Stimulated activated CD8-positive, alpha-beta memory T cell treated with anti-CD3 and anti-CD28 coated beads, Interleukin-15, amount 100 ng/mL, for 1 hour (primary cell): ENCODE measurements at regions not wholly inside any gene's neighbourhood (a gene's known extent, or its start where the extent isn't known, plus 50 kb on each side); places are given as distances from the start of the nearest gene placed in this dataset.
"Not testable (repeated sequence)": the region's sequence is repeated elsewhere in the genome, so short reads cannot be mapped to it uniquely, and the experiment has no call there.

Source experiments
- DNase-seq: peaks from one replicate; pipeline ENCODE4 v3.0.0-alpha.2; 2020; ENCODE audit warnings: low read depth

DNA sequence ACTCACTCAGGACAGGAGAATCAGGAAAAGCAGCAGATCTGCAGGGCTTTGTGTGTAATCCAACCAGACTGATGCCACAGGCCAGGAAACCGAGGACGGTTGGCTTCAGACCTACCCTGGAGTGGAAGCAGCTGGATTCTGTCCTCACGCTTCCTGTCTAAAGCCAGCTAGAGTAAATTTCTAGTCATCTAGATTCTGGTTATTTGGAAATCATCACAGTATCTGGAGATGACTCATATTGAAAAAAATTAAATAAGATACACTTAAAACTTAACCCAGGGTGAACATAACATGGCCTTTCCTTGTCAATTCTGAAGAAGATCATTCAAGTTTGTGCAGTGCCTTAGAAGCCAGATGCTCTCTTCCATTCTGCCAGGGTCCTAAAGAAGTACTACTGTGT, 288.9 kb upstream of the PLGLB2 start:
- DNase-seq = not testable (repeated sequence)

DNA sequence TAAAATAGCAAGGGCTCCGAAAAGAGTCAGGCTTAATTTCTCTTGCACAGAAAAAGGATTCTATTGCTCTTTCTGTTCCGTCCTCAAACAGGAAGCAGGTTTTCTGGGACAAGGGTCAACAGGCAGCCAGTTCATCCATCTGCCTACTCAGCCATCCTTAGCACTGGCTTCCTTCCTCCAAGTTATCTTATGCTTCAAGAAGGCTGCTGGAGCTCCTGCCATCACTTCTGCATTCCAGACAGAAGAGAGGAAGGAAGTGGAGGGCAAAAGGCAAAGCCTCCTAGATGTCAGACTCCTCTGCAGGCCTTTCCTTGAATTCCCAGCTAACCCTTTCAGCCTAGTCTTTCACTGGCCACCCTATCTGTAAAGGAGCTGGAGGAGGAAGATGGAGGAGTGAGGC, 287.8 kb upstream of the PLGLB2 start:
- DNase-seq = not testable (repeated sequence)

DNA sequence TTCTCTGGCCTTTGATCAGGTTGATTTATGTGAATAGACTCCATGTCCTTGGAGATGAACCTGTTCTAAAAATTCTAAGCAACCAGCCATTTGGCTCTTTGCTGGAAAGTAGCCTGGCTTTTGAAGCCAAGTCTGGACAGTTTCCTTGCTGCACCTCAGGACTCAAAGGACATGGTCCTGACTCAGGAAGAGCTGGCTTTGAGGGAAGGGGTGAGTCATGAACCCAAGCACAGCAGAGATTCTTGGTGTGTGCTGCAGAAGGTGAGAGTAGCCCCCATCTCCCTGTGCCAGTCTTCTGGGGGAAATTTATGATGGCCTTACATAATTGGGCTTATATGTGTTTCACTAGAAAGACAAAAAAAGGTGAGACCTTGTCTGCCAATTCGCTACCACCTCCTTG, 287.2 kb upstream of the PLGLB2 start:
- DNase-seq = not testable (repeated sequence)

DNA sequence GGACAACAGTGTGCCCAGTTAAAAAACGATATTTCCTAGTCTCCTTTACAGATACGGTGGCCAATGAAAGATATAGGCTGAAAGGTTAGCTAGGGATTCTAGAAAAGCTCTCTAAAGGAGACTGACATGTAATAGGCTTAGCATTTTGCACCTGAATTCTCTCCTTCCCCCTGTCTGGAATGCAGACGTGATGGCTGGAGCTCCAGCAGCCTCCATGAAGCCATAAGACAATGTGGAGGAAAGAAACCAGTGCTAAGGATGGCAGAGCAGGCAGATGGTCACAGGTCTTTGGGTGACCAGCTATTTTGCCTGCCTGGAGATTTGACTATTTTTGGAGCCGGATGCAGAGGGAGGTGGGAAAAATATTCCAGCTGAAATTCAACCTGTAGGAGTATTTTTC, 286.2 kb upstream of the PLGLB2 start:
- not testable (repeated sequence) for DNase-seq

DNA sequence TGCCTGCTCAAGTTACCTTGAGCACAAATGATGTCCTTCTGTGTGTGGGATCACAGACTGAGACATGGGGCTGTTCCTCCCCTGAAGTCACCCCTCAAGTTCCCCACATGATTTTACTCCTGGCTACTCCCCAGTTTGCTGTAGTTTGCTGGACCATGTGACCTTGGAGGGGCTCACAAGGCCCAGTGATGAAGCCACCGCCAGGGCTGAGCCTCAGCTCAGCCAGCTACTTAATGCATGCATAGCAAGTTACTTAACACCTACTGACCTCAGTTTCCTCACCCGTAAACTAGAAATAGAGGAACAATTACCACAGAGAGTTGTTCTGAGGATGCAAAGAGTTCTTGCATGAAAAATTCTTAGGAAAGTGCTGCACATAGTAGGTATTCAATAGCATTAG, 283.7 kb upstream of the PLGLB2 start:
- DNase-seq = not testable (repeated sequence)

DNA sequence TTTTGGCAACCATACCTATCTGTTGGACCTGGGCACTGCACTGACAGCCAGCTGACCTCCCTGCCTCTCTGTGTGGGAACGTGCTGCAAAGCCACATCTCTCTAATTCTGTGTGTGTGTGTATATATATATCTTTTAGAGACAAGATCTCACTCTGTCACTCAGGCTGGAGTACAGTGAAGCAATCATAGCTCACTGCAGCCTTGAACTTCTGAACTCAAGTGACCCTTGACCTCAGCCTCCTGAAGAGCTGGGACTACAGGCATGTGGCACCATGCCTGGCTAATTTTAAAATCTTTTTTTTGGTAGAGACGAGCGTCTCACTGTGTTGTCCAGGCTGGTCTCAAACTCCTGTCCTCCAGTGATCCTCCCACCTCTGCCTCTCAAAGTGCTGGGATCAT, 282.2 kb upstream of the PLGLB2 start:
- not testable (repeated sequence) for DNase-seq

DNA sequence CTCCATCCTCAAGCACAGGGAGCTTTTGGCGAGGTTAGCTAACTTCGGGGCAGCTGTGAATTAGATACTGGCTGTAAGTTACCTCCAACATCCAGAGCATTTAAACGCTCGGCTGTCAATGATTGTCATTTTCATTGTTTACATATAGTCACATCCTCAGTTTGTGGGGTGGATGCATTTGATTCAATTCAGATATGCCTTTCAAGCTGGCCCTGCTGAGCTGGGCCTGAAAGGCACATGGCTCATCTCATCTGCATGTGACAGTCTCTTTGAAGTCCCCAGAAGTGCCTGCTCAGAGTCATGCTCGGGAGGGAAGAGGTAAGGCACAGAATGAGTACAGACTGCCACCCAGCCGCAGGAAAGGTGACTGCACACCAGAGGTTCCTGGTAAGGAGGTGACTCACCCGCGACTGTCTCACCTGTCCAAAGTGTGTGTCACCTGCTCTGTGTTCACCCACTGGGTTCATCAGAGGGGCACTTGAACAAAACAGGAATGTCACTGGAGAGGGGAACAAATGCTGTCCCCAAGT, 281.2 kb upstream of the PLGLB2 start:
- DNase-seq = peak; percentile 42

DNA sequence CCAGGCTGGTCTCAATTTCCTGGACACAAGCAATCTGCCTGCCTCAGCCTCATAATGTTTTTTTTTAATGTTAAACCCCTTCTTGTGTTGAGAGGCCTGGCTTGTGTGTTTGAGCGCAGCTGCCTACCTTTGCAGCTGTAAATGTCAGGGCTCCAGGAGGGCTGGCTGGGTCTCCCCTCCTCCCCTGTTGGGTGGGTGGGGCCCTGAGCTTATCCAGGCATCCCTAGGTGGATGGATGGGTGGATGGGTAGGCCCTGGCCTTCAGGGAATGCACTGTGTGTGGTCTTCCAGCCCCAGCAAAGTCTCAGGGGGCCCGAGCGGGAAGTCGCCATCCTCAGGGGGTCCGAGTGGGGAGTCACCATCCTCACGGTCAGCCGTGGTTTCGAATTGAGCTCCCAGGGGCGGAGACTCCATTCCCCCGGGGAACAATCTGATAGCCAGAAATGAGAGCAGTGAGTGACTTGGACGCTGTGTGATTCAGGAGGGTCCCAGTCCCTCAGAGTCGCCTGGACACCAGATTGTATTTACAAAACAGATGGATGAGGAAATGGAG, 279.4 kb upstream of the PLGLB2 start:
- DNase-seq = not testable (repeated sequence)

DNA sequence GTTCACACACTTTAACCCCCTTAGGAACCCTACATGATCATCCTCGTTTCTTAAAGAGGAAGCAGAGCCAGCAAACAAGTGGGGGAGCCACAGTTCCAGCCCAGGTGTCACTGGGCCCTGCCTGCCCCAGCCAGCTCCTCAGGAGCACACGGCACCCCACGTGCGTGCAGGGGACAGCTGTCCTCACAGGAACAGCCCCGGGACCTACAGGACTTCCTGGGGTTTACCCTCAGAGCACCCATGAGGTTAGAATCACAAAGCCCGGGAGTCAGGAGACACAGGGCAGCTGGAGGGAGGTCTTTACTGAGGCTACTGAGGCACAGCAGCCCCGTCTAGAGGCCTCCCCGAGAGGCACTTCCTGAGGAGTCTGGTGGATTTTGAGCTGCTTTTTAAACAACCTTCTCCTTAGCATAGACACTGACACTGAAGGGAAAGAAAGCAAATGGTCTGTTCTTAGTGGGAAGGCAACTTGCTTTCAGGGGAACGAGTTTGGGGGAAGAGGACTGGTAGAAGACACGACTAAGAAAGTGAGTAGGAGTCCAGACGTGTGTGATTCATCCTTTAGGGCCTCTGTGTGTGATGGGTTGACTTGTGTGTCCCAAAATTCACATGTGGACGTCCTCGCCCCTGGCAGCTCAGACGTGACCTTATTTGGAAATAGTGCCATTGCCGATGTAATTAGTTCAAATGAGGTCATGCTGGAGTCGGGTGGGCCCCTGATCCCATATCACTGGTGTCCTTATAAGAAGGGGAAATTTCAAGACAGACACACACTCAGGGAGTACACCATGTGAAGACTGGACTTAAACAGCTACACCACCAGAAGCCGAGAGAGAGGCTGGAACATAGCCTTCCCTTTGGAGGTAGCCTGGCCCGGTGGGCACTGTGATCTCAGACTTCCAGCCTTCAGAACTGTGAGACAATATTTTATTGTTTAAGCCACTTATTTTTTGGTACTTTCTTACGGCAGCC, 278.4 kb upstream of the PLGLB2 start:
- not testable (repeated sequence) for DNase-seq

DNA sequence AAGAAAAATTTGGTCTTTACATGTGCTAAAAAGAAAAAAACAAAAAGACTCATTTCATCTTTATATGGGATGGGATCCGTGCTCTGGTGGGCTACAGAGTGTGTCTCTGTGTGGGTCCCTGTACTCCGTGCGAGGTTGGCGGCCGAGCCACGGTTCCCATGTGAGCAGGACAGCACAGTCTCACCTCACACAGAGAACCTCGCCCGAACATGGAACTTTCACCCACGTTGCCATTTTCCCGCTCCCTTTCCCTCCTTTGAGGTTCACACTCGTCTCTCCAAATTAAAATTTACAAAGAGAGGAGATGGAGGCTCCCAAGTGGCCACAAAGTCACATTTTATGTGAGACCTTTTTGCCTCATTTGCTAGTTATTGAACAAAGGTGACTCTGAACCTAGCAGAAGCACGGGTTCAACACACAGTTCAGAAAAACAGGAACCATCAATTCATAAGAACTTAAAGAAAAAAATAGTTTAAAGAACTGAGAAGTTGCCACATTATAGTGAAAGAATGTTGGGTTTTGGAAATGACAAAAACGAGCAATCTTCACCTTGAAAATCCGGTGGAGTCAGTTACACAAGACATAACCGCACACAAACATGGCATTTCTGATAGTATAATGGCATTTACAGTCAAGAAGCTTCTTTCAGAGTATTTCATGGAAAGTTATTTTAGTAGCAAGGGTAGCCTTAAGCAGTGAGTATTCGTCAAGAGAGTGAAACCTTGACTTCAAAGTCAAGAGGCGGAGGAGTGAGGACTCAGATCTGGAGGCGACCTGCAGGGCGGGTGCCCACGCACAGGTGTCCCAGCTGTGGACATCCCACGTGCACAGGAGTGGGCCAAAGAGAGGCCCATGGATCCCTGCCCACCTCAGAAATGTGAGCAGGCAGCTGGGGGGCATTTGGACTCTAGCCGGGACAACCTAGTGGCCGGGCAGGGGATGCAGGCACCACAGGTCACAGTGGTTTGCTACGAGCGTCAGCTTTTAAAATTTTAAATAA, 277.2 kb upstream of the PLGLB2 start:
- not testable (repeated sequence) for DNase-seq

DNA sequence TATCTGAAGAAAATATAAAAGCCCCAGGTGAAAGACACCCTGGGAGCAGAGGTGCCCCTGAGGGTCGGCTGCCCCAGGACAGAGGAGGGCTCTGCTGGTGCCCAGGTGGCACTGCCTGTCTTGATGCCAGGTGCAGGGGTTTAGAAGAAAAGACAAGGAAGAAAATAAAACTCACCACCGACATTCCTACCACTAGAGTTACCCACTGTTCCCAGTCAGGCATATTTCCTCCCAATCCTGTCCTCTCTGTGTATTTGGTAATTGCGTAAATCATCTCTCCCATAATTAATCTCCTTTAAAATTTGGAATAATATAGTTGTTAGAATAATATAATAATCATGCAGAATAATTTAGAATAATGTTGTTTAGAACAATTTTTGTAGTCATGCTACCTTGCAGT, 276.4 kb upstream of the PLGLB2 start:
- not testable (repeated sequence) for DNase-seq

DNA sequence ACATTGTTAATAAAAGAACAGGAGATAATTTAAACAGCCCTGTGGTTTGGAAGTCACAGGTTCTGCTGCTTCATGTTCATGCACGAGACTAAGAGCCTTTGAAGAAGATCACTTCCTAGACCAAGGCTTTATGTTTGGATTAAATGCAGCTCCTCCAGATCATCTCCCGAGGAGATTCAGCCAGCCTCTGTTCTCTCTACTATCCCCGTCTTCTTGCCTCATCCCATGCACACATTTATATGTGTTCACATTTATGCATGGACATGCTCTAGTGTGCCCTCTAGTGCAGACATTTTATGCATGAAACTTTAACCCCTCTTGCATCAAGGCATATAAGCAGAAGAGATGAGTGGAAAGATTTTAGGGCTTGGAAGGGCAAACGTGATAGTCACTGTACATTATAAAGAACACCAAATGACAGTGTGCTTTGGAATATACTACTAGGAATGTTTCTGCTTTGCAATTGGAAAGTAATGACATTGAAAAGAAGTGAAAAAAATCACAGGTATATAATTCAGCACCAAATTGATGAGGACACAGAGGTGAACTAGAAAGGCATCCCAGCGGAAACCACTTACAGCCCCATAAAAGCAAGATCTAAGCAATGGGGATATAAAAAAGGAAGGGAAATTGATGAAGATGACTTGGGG, 271.5 kb upstream of the PLGLB2 start:
- not testable (repeated sequence) for DNase-seq

DNA sequence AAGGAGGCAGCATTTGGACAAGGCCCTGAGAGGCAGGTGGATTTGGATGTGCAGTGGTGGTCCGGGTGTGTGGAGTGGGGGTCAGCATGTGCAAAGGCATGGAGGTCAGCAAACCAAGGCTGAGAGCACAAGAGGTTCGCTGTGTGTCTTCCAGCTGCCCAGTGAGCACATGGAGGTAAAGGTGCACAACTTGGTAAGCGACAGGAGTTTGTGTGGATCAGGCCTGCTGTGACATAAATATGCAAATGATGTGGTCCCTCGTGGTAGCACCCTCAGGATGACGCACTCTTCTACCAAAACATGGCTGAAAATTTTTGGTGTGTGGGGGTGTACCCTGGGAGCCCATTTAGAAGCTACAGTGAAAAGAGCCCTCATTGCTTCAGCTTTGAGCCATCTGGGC, 271.0 kb upstream of the PLGLB2 start:
- not testable (repeated sequence) for DNase-seq

DNA sequence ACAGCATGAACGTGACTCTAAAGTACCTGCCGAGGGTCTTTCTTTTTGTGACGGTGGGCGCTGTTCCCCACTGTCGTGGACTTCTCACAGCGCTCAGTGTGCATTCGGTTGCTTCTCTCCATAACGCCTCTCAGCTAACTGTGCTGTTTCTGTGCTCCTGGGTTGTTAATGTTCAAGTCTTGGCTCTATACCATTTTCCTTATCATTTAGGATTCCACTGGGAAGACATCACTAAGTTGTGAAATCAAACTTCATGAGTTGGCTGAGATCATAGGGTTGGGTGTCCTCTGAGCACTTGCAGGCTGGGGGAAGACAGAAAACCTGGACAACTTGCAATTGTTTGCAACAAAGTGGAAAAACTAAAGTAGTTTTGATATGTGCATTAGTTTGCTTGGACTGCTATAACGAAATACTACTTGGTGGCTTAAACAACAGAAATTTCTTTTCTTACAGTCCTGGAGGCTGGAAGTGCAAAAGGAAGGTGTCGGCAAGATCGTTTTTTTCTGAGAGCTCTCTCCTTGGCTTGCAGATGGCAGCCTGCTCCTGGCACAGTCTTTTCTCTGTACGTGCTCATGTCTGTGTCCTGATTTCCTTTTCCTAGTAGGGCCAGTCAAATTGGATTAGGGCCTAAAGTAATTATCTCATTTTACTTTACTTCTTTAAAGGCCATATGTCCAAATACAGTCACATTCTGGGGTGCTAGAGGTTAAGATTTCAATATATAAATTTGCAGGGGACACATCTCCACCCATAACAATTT, 270.0 kb upstream of the PLGLB2 start:
- not testable (repeated sequence) for DNase-seq

DNA sequence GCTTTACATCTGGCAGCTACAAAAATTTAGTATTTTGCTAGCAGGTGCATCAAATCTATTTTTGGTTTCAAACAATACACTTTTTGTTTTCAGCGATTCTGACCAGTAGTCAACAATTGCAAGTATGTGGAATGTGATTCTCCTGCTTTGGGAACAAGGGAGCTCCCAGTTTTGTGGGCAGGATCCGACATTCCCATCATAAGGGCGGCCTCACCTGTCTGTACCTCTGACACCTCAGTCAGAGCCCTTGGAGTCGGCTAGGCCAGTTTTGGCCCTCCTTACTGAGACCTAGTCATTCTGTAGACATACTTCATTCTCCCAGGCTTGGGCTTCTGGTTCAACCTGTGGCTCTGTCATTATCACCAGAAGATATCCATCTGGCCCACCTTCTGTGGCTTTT, 269.0 kb upstream of the PLGLB2 start:
- DNase-seq = not testable (repeated sequence)

DNA sequence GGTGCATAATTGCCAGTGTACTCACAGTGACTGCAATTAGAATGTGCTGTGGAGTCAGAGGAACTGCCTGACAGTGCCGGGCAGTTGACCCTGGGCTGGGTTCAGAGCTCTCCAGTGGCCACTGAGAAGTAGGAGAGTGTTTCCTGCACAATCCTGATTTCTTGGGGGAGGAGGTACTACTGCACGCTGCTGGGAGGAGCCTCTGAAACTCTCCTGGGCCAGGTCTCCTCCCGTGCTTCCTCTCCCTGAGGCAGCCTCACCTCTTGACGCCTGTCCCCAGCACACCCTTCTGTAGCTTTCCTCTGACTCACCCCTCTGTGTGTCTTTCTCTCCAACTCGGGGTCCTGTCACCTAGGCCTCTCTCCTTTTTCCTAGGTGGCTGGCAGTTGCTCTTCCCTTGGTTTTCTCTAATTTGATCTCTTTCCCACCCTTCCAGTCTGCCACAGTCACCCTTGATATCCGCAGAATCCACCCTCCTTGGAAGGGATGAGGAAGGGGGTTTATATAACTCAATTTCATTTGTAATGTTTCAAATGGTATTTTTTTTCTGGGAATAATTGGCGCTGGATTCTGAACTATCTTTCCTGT, 264.7 kb upstream of the PLGLB2 start:
- not testable (repeated sequence) for DNase-seq

DNA sequence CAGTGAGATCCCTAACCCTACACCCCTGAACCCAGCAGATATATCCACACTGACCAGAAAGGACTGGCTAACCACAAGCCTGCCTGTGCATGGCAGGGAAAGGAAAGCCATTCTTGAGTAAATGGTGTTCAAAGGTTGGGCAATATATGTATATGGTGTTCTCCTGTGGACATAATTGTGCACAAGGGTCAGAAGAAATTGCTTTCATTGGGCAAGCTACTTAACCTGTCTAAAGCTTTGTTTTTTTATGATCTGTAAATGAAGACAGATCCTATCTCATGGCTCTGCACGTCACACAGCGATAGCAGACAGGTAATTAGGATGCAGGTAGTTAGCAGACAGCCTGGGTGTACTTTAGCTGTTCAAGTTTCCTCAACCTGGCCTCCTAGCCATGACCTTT, 263.5 kb upstream of the PLGLB2 start:
- DNase-seq = not testable (repeated sequence)

DNA sequence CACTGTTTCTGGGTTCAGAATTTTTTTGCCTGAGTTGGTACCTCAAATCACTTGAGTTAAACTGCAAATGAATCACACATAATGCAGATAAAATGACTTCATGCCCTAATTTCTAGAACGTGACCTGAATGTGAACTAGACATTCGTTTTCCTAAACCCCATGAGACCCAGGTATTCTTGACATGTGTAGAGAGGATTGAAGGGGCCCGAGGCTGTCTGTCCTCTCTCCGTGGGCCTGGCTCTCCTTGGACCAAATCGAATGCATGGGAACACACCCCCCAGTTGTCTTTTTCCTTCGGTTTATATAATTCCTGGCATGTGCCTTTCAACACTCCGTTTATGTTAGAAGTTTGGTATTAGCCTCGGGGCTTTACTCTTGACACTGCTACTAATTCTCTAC, 262.4 kb upstream of the PLGLB2 start:
- not testable (repeated sequence) for DNase-seq

DNA sequence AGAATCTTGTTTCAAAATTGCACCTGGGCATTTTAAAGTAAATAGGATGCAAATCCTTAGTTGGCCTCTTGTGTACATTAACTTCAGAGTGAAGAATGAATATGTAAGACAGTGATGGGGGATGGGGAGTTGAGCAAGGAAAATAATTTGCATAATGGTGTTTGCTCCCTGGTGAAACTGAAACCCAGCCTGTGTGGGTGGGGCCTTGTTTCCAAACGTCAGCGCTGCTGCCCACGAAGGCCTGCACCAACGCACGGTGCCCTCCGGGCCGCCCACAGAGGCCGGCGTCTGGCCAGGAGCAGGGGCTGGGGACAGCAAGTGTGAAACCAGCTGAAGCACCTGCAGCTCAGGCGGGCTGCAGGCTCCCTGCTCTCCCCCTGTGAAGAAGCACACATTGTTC, 262.0 kb upstream of the PLGLB2 start:
- not testable (repeated sequence) for DNase-seq

DNA sequence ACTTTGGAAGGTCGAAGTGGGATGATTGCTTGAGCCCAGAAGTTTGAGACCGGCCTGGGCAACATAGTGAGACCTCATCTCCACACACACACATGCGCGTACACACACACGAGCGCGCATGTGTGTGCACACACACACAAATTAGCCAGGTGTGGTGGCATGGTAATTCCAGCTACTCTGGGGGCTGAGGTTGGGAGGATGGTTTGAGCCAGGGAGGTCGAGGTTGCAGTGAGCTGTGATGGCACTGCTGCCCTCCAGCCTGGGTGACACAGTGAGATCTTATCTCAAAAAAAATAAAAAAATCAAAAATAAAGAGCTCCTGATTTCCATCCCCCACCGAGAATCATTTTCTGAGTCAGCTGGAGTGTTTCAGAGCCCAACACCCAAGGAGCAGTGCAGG, 261.5 kb upstream of the PLGLB2 start:
- not testable (repeated sequence) for DNase-seq
